Tibial nerve (tissue), 4 donors: ENCODE measurements at regions not wholly inside any gene's neighbourhood (a gene's known extent, or its start where the extent isn't known, plus 50 kb on each side); places are given as distances from the start of the nearest gene placed in this dataset.

Source experiments
- CTCF ChIP-seq, 5 experiments: fragments of 200-600 bp in 3 of 5; fragments of 450-650 bp in 2 of 5; sonication (generic) in 3 of 5; IDR thresholded peaks; one replicate each; pipeline ENCODE4 v1.5.1; 2016 to 2019; ENCODE audit warnings: antibody characterized with exemption in 5 of 5, mild to moderate bottlenecking in 3 of 5, moderate library complexity in 2 of 5
- EP300 ChIP-seq, 2 donors: sonication (generic); formaldehyde crosslinking; IDR thresholded peaks; one replicate each; pipeline ENCODE4 v1.6.1; 2017; ENCODE audit warnings: antibody characterized with exemption in 2 of 2, mild to moderate bottlenecking in 1 of 2
- POLR2A ChIP-seq, 2 donors: fragments of 450-650 bp; IDR thresholded peaks; one replicate each; pipeline ENCODE4 v1.6.1; 2017; ENCODE audit warnings: antibody characterized with exemption in 2 of 2, mild to moderate bottlenecking in 2 of 2, moderate library complexity in 2 of 2

GRCh38 chr9:80158554-80159170, 586.9 kb downstream of the TLE4 start:
- no peak for TF ChIP-seq CTCF (IDR thresholded peaks at IDR 0.05)
- no peak for TF ChIP-seq POLR2A (IDR thresholded peaks at IDR 0.05)
- no peak for TF ChIP-seq EP300 (IDR thresholded peaks at IDR 0.05)
